ENCODE measurements at regions not wholly inside any gene's neighbourhood (a gene's known extent, or its start where the extent isn't known, plus 50 kb on each side); places are given as distances from the start of the nearest gene placed in this dataset.

DNA sequence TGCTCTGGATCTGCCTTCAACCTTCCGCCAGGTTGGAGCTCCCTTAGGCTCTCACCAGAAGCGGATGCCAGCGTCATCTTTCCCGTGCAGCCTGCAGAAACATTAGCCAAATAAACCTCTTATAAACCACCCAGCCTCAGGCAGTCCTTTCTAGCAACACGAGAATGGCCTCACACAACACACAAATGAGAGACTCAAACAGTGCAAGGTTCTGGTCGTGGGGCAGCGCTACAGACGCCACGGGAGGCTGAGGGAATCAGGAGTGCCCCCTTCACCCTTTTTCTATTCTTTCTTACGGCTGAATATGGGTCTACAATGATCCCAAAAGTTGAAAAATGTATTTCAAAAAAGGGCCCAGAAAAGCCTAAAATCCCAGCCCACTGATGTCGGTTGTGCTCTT lies 96.4 kb downstream of the FOXL3 start:
- no peak for DNase-seq (ENCODE audit: low read depth)

GRCh38 chr7:387132-388022 lies 97.4 kb downstream of the FOXL3 start:
- DNase-seq (ENCODE audit: low read depth), result no peak

GRCh38 chr7:388023-388960 lies 98.3 kb downstream of the FOXL3 start:
- DNase-seq (ENCODE audit: low read depth), result no peak

GRCh38 chr7:388961-389701 lies 99.2 kb downstream of the FOXL3 start:
- no peak for DNase-seq (ENCODE audit: low read depth)

- DNase-seq (ENCODE audit: low read depth), result no peak
These were observed 100.1 kb downstream of the FOXL3 start for GRCh38 chr7:389911-390601.

GRCh38 chr7:390761-391410 lies 100.9 kb downstream of the FOXL3 start:
- no peak for DNase-seq (ENCODE audit: low read depth)

DNA sequence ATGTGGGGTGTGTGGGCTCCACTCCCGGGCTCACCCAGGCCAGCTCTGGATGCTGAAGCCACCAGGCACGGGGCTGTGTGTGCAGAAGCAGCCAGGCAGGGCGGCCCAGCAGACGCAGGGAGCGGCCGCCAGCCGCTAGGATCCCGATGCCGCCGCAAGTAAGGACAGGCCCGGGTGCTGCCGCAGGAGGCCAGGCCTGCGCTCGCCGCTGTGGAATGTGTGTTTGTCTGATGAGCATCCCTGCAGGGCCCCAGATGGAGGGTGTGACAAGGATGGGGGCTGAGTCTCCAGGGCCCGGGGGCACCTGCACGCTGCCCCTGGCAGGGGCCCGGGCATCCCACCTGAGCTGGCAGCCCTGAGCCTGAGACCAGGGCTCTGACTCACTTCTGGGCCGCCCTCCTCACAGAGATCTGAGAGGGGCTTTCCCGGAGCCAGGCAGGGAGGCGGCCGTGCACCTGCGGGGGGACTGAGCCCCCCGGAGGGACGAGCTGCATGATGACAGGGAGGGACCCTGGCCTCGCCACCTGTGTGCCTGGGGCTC lies 101.5 kb downstream of the FOXL3 start:
- no peak for DNase-seq (ENCODE audit: low read depth)

DNA sequence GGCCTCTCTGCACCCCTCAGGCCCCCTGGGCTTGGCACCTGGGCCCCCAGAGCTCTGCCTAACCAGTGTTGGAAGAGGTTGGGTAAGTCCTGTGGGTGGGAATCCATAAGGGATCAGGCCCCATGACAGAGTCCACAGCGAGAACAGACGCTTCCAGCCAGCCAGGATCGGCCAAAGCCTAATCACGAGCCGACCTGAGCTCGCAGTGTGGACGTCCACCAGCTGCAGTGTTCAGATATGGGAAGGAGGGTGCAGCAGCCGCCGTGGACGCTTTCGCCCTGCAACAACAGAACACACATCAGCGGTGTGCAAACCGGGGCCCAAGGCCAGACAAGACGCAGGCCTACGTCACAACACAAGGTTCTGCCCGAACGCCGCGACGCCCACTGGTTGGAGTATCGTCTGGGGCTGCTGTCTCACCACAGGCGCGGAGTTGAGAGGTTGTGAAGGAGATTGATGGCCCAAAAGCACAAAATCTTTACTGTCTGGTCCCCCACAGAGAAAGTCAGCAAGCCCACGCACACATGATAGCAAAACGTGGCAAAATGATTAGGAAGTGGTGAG lies 102.1 kb downstream of the FOXL3 start:
- no peak for DNase-seq (ENCODE audit: low read depth)

DNA sequence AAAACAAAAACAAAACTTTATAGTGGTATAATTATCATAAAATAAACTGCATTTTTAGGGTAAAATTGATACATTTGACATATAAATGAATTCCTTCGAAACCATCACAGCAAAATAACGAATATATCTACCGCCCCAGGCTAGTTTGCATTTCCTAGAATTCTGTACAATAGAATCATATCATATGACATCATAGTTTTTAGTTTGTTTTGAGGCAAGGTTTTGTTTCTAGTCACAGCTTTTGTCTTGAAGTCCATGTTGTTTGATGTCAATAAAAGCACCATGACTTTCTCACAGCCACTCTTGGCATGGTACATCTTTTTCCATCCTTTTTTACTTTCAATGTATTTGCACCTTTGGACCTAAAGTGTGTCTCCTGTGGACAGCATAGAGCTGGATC lies 102.9 kb downstream of the FOXL3 start:
- DNase-seq (ENCODE audit: low read depth), result no peak

- DNase-seq (ENCODE audit: low read depth), result no peak
These were observed 105.7 kb downstream of the FOXL3 start for GRCh38 chr7:395643-396042.

- DNase-seq (ENCODE audit: low read depth), result no peak
These were observed 108.9 kb downstream of the FOXL3 start for GRCh38 chr7:398888-399287.

DNA sequence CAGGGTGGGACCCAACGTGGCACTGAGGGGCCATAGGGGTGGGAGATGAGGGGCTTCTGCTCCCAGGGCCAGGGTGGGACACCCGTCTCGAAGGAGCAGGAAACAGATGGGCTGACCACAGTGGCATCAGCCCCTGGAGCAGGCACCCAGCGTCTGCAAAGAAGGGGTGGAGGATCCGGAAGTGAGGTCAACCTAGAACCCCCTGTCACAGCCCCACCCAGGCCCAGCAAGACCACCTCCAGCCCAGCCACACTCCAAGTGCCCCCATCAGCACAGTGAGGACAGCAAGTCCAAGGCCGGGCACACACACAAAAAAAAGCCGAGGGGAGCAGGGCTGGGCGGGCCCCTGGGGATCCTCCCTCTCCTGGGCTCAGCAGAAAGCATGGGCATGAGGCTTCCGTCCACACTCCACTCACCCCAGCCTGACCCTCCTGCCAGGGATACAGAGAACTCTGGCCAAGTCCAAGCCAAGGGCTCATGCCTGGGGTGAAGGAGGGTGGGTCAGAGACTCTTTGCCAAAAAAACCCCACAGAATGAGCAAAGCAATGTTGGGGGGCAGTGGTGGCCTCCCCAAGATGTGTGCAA lies 111.0 kb downstream of the FOXL3 start:
- DNase-seq (ENCODE audit: low read depth), result no peak

DNA sequence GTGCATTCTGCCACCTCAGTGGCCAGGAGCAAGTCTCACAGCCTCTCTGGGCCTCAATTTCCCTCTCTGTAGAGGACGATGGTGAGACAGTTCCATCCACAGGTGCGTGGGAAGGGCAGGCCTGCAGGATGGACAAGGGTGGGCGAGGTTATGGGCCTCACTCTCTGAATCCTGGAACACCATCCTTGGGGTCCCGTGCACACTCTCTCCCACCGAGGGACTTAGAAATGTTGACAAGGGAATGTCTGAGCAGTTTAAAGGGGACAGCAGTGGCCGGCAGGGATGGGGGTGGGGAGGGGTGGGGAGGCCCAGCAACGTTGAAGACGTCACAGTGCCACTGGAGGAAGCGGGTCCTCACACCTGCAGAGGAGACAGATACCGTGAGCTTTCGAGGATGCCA lies 111.5 kb downstream of the FOXL3 start:
- DNase-seq (ENCODE audit: low read depth), result no peak

DNA sequence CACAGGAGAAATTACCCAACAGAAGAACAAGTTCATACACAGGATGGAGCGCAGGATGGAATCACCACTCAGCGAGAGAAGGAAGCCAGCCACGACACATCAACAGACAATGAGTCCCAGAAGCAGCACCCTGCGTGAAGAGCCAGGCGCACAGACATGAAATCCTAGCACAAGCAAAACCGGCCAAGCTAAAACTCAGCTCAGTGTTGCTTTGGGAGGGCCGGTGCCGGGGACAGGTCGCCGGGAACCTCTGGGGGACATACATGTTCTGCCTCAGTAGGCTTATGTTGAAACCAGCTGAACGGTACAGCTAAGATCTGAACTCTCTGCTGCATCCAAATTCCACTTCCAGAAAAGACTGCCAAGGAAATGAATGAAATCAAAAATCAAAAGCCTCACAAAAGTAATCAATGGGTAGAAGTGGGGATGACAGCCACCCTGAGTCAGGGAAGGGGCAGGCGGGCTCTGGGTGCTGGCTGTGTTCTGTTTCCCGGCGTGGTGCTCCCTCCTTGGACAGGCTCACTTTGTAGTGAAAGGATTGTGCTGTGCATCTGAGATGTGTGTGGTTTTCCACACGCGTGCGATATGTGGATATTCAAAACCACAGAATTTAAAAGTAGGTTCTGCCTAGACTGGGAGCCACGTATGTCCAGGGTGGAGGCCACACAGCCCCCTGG lies 114.7 kb downstream of the PDGFA start:
- no peak for DNase-seq (ENCODE audit: low read depth)

GRCh38 chr7:405489-406211 lies 114.0 kb downstream of the PDGFA start:
- DNase-seq (ENCODE audit: low read depth), result no peak

DNA sequence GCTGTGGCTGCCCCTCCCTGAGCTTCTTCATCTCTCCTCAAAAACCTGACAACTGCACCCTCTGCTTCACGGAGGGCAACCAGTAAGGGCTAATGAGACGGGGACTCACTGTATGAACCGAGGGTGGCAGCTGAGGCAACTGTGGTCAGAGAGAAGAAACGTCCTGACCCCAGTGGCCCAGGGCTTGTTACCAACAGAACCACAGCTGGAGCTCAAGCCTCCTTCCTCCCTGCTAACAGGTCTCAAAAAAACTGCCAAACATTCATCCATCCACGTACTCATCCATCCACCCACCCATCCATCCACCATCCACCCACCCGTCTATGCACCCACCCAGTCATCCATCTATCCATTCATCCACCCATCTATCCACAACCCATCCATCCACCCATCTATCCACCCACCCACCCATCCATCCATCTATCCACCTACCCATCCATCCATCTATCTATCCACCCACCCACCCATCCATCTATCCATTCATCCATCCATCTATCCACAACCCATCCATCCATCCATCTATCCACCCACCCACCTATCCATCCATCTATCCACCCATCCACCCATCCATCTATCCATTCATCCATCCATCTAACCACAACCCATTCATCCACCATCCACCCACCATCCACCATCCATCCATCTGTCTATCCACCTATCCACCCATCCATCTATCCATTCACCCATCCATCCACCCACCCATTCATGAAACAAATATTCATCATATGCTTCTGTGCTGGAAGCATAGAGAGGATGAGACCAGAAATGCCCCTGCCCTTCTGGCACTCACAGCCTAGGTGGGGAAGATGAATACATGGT lies 111.7 kb downstream of the PDGFA start:
- no peak for DNase-seq (ENCODE audit: low read depth)

GRCh38 chr7:408751-409311 lies 110.8 kb downstream of the PDGFA start:
- no peak for DNase-seq (ENCODE audit: low read depth)
